Midbrain (tissue), 1 donor: ENCODE measurements at regions not wholly inside any gene's neighbourhood (a gene's known extent, or its start where the extent isn't known, plus 50 kb on each side); places are given as distances from the start of the nearest gene placed in this dataset.
"Not testable (repeated sequence)": the region's sequence is repeated elsewhere in the genome, so short reads cannot be mapped to it uniquely, and the experiment has no call there.

Source experiments
- DNase-seq: peaks from one replicate; lab custom pipeline; 2025; lab: John Stamatoyannopoulos, UW

GRCh38 chr12:46492471-46493085, 120.0 kb upstream of the SLC38A2 start:
- no peak for DNase-seq

GRCh38 chr12:46491548-46491947, 119.0 kb upstream of the SLC38A2 start:
- DNase-seq: no peak

GRCh38 chr12:46490635-46491034, 118.1 kb upstream of the SLC38A2 start:
- no peak for DNase-seq

GRCh38 chr12:46489951-46490388, 117.4 kb upstream of the SLC38A2 start:
- DNase-seq: no peak

GRCh38 chr12:46487567-46488131, 115.1 kb upstream of the SLC38A2 start:
- DNase-seq: no peak

GRCh38 chr12:46486588-46486987, 114.0 kb upstream of the SLC38A2 start:
- DNase-seq: no peak

- no peak for DNase-seq
Observed at GRCh38 chr12:46485853-46486252, 113.3 kb upstream of the SLC38A2 start.

GRCh38 chr12:46484396-46485061, 112.0 kb upstream of the SLC38A2 start:
- DNase-seq: no peak

GRCh38 chr12:46483572-46484395, 111.2 kb upstream of the SLC38A2 start:
- DNase-seq: no peak

- DNase-seq: no peak
Observed at GRCh38 chr12:46480724-46481123, 108.2 kb upstream of the SLC38A2 start.

- no peak for DNase-seq
Observed at GRCh38 chr12:46480316-46480715, 107.7 kb upstream of the SLC38A2 start.

- DNase-seq: no peak
Observed at GRCh38 chr12:46478123-46478522, 105.5 kb upstream of the SLC38A2 start.

- DNase-seq: no peak
Observed at GRCh38 chr12:46477541-46477940, 105.0 kb upstream of the SLC38A2 start.

GRCh38 chr12:46475972-46476645, 103.5 kb upstream of the SLC38A2 start:
- no peak for DNase-seq

- not testable (repeated sequence) for DNase-seq
Observed at GRCh38 chr12:46474385-46474784, 101.8 kb upstream of the SLC38A2 start.

- DNase-seq: peak; percentile 12
Observed at GRCh38 chr12:46473634-46474329, 101.2 kb upstream of the SLC38A2 start.

- DNase-seq: no peak
Observed at GRCh38 chr12:46472893-46473633, 100.5 kb upstream of the SLC38A2 start.

GRCh38 chr12:46472144-46472705, 99.7 kb upstream of the SLC38A2 start:
- DNase-seq: no peak

- no peak for DNase-seq
Observed at GRCh38 chr12:46471404-46471803, 98.8 kb upstream of the SLC38A2 start.

- no peak for DNase-seq
Observed at GRCh38 chr12:46470975-46471374, 98.4 kb upstream of the SLC38A2 start.
